ENCODE measurements at regions not wholly inside any gene's neighbourhood (a gene's known extent, or its start where the extent isn't known, plus 50 kb on each side); places are given as distances from the start of the nearest gene placed in this dataset.

DNA sequence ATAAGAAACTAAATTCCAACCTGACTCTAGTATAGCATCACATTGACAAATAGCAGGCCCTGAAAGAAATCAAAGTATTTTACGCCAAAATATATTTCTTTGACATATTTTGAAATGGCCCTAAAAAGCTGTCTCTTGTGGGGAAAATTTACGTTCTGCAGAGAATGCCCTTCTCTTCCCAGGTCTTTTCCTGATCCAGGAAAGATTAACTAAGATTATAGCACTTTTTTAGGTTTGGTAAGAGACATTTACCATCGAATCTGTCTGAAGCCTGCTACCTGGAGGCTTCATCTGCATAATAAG, 121.1 kb downstream of the ATXN3L start:
- H3K27me3 Mint-ChIP-seq (ENCODE audit: low read depth): no peaks in the 10 kb centered on the region
- DNase-seq (ENCODE audit: low spot score): no peak
- peaks cover 61% of the 10 kb centered on the region for H3K4me1 Mint-ChIP-seq
- no peak for TF ChIP-seq NFE2L1 (CRISPR knock-in tag; IDR thresholded peaks at IDR 0.05)
- TF ChIP-seq, protein P1, sequence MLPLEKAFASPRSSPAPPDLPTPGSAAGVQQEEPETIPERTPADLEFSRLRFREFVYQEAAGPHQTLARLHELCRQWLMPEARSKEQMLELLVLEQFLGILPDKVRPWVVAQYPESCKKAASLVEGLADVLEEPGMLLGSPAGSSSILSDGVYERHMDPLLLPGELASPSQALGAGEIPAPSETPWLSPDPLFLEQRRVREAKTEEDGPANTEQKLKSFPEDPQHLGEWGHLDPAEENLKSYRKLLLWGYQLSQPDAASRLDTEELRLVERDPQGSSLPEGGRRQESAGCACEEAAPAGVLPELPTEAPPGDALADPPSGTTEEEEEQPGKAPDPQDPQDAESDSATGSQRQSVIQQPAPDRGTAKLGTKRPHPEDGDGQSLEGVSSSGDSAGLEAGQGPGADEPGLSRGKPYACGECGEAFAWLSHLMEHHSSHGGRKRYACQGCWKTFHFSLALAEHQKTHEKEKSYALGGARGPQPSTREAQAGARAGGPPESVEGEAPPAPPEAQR (CRISPR knock-in tag; IDR thresholded peaks at IDR 0.05): no peak
- no peak for TF ChIP-seq ELF4 (CRISPR knock-in tag; IDR thresholded peaks at IDR 0.05; ENCODE audit: low read depth)
- TF ChIP-seq ZBTB21 (CRISPR knock-in tag; IDR thresholded peaks at IDR 0.05; ENCODE audit: borderline replicate concordance): no peak
- TF ChIP-seq ZNF263 (CRISPR knock-in tag; IDR thresholded peaks at IDR 0.05; ENCODE audit: low read depth): no peak
- TF ChIP-seq CDX4 (CRISPR knock-in tag; IDR thresholded peaks at IDR 0.05; ENCODE audit: borderline replicate concordance): no peak
- no peak for TF ChIP-seq AFF4 (CRISPR knock-in tag; IDR thresholded peaks at IDR 0.05; ENCODE audit: borderline replicate concordance)
- TF ChIP-seq TEAD4 (CRISPR knock-in tag; IDR thresholded peaks at IDR 0.05): no peak
- no peak for TF ChIP-seq SOX15 (CRISPR knock-in tag; IDR thresholded peaks at IDR 0.05)
- TF ChIP-seq JUN (CRISPR knock-in tag; IDR thresholded peaks at IDR 0.05): no peak
- no peak for TF ChIP-seq ZNF121 (CRISPR knock-in tag; IDR thresholded peaks at IDR 0.05)
- ATAC-seq: peak; percentile 45
- CTCF ChIA-PET: interaction anchor here (0.6 to 1.6 kb wide), 5 partner anchors 34 to 427 kb away, joined by 3 to 8 read pairs (median 4); no protein-coding TSS in a partner anchor
- H3K9me3 Mint-ChIP-seq: 0 out of 2 replicates have a peak, but pooled peaks cover 4% of the 10 kb centered on the region
- H3K27ac Mint-ChIP-seq: peak overlapping the region; percentile 99
- POLR2A ChIA-PET: interaction anchor here (1.6 to 2.5 kb wide), 2 partner anchors 221 to 223 kb away, joined by 6 to 11 read pairs; partner anchors contain the start of gene TMSB4X
- H3K36me3 Mint-ChIP-seq: no peaks in the 10 kb centered on the region
- H3K4me3 Mint-ChIP-seq: peak overlapping the region; percentile 43; the same call in 1 of the 2 replicates

GRCh38 chrX:13198056-13198761, 121.6 kb downstream of the ATXN3L start:
- H3K9me3 Mint-ChIP-seq: 0 out of 2 replicates have a peak, but pooled peaks cover 4% of the 10 kb centered on the region
- peak overlapping the region; percentile 99 for H3K27ac Mint-ChIP-seq
- H3K4me3 Mint-ChIP-seq: peak overlapping the region; percentile 43
- no peaks in the 10 kb centered on the region for H3K27me3 Mint-ChIP-seq (ENCODE audit: low read depth)
- CTCF ChIA-PET: interaction anchor here (0.6 to 1.6 kb wide), 5 partner anchors 33 to 426 kb away, joined by 3 to 8 read pairs (median 4); no protein-coding TSS in a partner anchor
- ATAC-seq (peak; percentile 73), DNase-seq (ENCODE audit: low spot score) (peak; percentile 26)
- peaks cover 56% of the 10 kb centered on the region for H3K4me1 Mint-ChIP-seq
- no peaks in the 10 kb centered on the region for H3K36me3 Mint-ChIP-seq
- POLR2A ChIA-PET: interaction anchor here (1.5 to 2.5 kb wide), 3 partner anchors 33 to 223 kb away, joined by 6 to 11 read pairs (median 7); partner anchors contain the start of gene TMSB4X
- TF ChIP-seq, protein P2, sequence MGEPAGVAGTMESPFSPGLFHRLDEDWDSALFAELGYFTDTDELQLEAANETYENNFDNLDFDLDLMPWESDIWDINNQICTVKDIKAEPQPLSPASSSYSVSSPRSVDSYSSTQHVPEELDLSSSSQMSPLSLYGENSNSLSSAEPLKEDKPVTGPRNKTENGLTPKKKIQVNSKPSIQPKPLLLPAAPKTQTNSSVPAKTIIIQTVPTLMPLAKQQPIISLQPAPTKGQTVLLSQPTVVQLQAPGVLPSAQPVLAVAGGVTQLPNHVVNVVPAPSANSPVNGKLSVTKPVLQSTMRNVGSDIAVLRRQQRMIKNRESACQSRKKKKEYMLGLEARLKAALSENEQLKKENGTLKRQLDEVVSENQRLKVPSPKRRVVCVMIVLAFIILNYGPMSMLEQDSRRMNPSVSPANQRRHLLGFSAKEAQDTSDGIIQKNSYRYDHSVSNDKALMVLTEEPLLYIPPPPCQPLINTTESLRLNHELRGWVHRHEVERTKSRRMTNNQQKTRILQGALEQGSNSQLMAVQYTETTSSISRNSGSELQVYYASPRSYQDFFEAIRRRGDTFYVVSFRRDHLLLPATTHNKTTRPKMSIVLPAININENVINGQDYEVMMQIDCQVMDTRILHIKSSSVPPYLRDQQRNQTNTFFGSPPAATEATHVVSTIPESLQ (CRISPR knock-in tag; IDR thresholded peaks at IDR 0.05): no peak
- TF ChIP-seq NFYB (CRISPR knock-in tag; conservative IDR thresholded peaks at IDR 0.05; ENCODE audit: low read depth): no peak
- no peak for TF ChIP-seq E2F5 (CRISPR knock-in tag; IDR thresholded peaks at IDR 0.05)
- TF ChIP-seq, protein P3, sequence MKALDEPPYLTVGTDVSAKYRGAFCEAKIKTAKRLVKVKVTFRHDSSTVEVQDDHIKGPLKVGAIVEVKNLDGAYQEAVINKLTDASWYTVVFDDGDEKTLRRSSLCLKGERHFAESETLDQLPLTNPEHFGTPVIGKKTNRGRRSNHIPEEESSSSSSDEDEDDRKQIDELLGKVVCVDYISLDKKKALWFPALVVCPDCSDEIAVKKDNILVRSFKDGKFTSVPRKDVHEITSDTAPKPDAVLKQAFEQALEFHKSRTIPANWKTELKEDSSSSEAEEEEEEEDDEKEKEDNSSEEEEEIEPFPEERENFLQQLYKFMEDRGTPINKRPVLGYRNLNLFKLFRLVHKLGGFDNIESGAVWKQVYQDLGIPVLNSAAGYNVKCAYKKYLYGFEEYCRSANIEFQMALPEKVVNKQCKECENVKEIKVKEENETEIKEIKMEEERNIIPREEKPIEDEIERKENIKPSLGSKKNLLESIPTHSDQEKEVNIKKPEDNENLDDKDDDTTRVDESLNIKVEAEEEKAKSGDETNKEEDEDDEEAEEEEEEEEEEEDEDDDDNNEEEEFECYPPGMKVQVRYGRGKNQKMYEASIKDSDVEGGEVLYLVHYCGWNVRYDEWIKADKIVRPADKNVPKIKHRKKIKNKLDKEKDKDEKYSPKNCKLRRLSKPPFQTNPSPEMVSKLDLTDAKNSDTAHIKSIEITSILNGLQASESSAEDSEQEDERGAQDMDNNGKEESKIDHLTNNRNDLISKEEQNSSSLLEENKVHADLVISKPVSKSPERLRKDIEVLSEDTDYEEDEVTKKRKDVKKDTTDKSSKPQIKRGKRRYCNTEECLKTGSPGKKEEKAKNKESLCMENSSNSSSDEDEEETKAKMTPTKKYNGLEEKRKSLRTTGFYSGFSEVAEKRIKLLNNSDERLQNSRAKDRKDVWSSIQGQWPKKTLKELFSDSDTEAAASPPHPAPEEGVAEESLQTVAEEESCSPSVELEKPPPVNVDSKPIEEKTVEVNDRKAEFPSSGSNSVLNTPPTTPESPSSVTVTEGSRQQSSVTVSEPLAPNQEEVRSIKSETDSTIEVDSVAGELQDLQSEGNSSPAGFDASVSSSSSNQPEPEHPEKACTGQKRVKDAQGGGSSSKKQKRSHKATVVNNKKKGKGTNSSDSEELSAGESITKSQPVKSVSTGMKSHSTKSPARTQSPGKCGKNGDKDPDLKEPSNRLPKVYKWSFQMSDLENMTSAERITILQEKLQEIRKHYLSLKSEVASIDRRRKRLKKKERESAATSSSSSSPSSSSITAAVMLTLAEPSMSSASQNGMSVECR (CRISPR knock-in tag; IDR thresholded peaks at IDR 0.05; ENCODE audit: borderline replicate concordance): no peak
- TF ChIP-seq EMX1 (CRISPR knock-in tag; IDR thresholded peaks at IDR 0.05): no peak
- no peak for TF ChIP-seq FOXJ3 (CRISPR knock-in tag; IDR thresholded peaks at IDR 0.05; ENCODE audit: borderline replicate concordance)
- no peak for TF ChIP-seq ZBTB21 (CRISPR knock-in tag; IDR thresholded peaks at IDR 0.05; ENCODE audit: borderline replicate concordance)
- TF ChIP-seq, protein P1 (CRISPR knock-in tag; IDR thresholded peaks at IDR 0.05): no peak

All from WTC11 (cell line).